PC-9 (cell line): ENCODE measurements at regions not wholly inside any gene's neighbourhood (a gene's known extent, or its start where the extent isn't known, plus 50 kb on each side); places are given as distances from the start of the nearest gene placed in this dataset.

ENCODE experiments used
- CTCF ChIP-seq: fragments of 200-600 bp; sonication (generic); conservative IDR thresholded peaks from 2 replicates; pipeline ENCODE4 v1.6.1; 2017; ENCODE audit warnings: mixed run types, antibody characterized with exemption, mild to moderate bottlenecking, moderate library complexity
- EZH2 ChIP-seq: fragments of 200-600 bp; sonication (generic); IDR thresholded peaks from 2 replicates; pipeline ENCODE4 v1.8.0; 2017; ENCODE audit warnings: antibody characterized with exemption, low read depth

DNA sequence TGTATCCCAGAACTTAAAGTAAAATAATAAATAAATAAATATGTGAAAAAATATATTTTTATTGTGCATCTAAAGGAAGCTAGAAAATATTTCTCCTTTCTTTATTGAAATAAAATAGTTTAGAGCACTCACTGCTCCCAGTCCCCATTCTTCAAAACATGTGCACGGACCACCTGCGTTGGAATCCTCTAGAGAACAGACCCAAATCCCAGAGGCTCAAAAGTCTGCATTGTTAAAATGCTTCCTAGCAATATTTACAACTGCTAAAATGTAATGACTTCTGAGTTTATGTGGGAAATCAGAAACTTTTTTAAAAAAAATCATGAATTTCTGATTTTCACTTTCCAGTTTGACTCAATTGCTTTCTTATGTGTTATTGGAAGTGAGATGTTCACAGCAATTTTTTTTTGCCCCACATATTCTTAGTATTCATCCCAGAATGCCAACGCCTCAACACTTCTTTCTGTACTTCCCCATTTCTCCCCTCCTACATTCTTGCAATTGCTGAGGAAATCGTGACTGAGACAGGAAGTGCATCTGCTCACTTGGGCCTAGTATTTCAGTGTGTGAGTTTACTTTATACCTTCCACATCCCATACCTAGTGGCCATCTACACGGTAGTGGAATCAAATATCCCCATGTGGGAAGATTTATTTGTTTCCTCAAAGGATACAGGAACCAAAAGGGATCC is 116.0 kb upstream of the FLRT2 start:
- TF ChIP-seq EZH2, result no peak
- TF ChIP-seq CTCF, result no peak
